ENCODE measurements at regions not wholly inside any gene's neighbourhood (a gene's known extent, or its start where the extent isn't known, plus 50 kb on each side); places are given as distances from the start of the nearest gene placed in this dataset.

DNA sequence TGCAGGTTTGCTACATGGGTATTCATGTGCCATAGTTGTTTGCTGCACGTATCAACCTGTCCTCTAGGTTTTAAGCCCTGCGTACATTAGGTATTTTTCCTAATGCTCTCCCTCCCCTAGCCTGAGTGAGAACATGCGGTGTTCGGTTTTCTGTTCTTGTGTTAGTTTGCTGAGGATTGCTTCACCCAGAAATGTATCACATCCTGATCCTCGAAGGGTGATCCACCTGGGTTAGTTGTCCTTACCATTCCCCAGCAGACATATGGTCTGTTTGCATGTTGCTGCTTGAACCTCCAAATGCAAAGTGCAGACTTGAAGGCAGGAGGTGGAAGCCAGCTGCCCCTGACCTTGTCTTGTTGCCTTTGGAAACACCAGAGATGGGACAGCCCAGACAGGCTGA is 161.5 kb upstream of the WDR1 start:
- in situ Hi-C loops (cut with MboI; ENCODE audit: low pct_ligation_motif_present in 1 of 4, low pct_unique_long_range_greater_than_20kb in 1 of 4, low sequenced_read_pairs in 3 of 4), result no loop called here

DNA sequence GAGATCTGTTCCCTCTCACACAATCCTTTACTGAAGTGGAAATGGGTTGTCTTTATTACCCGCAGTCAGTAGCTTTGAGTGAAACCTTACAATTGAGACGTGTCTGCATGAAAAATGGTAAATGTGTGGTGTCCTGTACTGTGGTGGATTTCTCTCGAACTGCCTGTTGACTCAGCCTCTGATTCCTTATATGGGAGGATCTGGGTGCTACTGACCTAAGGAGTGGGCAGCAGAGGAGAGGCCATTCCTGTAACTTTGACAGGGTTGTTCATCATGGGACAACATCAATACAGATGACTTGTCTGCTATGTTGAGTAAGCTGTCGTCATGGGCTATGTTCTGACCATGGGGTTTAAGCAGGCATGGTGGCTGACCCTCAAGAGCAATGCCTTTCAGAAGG is 159.6 kb upstream of the WDR1 start:
- in situ Hi-C loops (cut with MboI; ENCODE audit: low pct_ligation_motif_present in 1 of 4, low pct_unique_long_range_greater_than_20kb in 1 of 4, low sequenced_read_pairs in 3 of 4), result no loop called here

More for the DNA sequence above, 161.5 kb upstream of the WDR1 start:
- no peak overlapping the region for H3K4me3 ChIP-seq
- H3K36me3 ChIP-seq, result no peaks in the 10 kb centered on the region
- H3K27me3 ChIP-seq, result no peaks in the 10 kb centered on the region
- 84 to 88% methylated on average over 4 to 5 of the region's 5 CpGs for WGBS, 2 donors (ENCODE audit: low coverage in 1 of 2)
- no peaks in the 10 kb centered on the region for H3K4me1 ChIP-seq
- no peak overlapping the region for H3K27ac ChIP-seq
- TF ChIP-seq EP300 (IDR thresholded peaks at IDR 0.05; ENCODE audit: low read depth) (no peak), POLR2A (IDR thresholded peaks at IDR 0.05) (no peak), POLR2AphosphoS5 (IDR thresholded peaks at IDR 0.05) (no peak)
- TF ChIP-seq, protein P1, sequence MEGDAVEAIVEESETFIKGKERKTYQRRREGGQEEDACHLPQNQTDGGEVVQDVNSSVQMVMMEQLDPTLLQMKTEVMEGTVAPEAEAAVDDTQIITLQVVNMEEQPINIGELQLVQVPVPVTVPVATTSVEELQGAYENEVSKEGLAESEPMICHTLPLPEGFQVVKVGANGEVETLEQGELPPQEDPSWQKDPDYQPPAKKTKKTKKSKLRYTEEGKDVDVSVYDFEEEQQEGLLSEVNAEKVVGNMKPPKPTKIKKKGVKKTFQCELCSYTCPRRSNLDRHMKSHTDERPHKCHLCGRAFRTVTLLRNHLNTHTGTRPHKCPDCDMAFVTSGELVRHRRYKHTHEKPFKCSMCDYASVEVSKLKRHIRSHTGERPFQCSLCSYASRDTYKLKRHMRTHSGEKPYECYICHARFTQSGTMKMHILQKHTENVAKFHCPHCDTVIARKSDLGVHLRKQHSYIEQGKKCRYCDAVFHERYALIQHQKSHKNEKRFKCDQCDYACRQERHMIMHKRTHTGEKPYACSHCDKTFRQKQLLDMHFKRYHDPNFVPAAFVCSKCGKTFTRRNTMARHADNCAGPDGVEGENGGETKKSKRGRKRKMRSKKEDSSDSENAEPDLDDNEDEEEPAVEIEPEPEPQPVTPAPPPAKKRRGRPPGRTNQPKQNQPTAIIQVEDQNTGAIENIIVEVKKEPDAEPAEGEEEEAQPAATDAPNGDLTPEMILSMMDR (IDR thresholded peaks at IDR 0.05), result no peak
- DNase-seq, result no peak
- intact Hi-C loops (cut with DNase I; ENCODE audit: low total_unique reads), result no loop called here
- H3K9me3 ChIP-seq, result no peaks in the 10 kb centered on the region

DNA sequence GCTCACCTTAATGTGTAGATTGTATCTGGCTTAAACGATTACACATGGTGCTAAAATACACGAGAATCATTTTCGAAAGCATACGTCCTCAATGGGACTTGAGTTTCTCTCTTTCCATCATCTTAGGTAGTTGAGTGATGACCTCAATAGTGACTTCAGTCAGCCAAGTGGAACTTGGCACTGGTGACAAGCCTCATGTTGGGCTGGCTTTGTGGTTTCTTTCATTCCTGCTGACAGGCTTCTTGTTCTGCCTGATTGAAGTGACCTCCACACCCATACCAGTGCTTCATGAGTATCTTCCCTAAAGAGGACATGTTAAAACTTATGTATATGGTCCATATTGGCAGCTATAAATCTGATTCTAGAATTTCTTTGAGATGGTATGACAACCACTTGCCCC is 159.1 kb upstream of the WDR1 start:
- no peaks in the 10 kb centered on the region for H3K9me3 ChIP-seq
- no peaks in the 10 kb centered on the region for H3K4me1 ChIP-seq
- H3K4me3 ChIP-seq, result no peak overlapping the region
- in situ Hi-C loops (cut with MboI; ENCODE audit: low pct_ligation_motif_present in 1 of 4, low pct_unique_long_range_greater_than_20kb in 1 of 4, low sequenced_read_pairs in 3 of 4), result no loop called here
- no peaks in the 10 kb centered on the region for H3K27me3 ChIP-seq
- no peak overlapping the region for H3K27ac ChIP-seq
- H3K36me3 ChIP-seq, result no peaks in the 10 kb centered on the region
- TF ChIP-seq POLR2AphosphoS5 (IDR thresholded peaks at IDR 0.05) (no peak), EP300 (IDR thresholded peaks at IDR 0.05; ENCODE audit: low read depth) (no peak), POLR2A (IDR thresholded peaks at IDR 0.05) (no peak)
- TF ChIP-seq, protein P1 (IDR thresholded peaks at IDR 0.05), result no peak
- intact Hi-C loops (cut with DNase I; ENCODE audit: low total_unique reads), result no loop called here
- WGBS, 2 donors (ENCODE audit: low coverage in 1 of 2), result 94 to 97% methylated on average over 4 of the region's 4 CpGs
- DNase-seq, result no peak

More for the DNA sequence above, 159.6 kb upstream of the WDR1 start:
- intact Hi-C loops (cut with DNase I; ENCODE audit: low total_unique reads), result no loop called here
- H3K27ac ChIP-seq, result no peak overlapping the region
- 89 to 92% methylated on average over 3 to 4 of the region's 4 CpGs for WGBS, 2 donors (ENCODE audit: low coverage in 1 of 2)
- no peaks in the 10 kb centered on the region for H3K27me3 ChIP-seq
- DNase-seq, result no peak
- H3K4me3 ChIP-seq, result no peak overlapping the region
- H3K36me3 ChIP-seq, result no peaks in the 10 kb centered on the region
- no peak for TF ChIP-seq POLR2A (IDR thresholded peaks at IDR 0.05)
- TF ChIP-seq EP300 (IDR thresholded peaks at IDR 0.05; ENCODE audit: low read depth), result no peak
- TF ChIP-seq, protein P1 (IDR thresholded peaks at IDR 0.05), result no peak
- TF ChIP-seq POLR2AphosphoS5 (IDR thresholded peaks at IDR 0.05), result no peak
- H3K9me3 ChIP-seq, result no peaks in the 10 kb centered on the region
- H3K4me1 ChIP-seq, result no peaks in the 10 kb centered on the region

DNA sequence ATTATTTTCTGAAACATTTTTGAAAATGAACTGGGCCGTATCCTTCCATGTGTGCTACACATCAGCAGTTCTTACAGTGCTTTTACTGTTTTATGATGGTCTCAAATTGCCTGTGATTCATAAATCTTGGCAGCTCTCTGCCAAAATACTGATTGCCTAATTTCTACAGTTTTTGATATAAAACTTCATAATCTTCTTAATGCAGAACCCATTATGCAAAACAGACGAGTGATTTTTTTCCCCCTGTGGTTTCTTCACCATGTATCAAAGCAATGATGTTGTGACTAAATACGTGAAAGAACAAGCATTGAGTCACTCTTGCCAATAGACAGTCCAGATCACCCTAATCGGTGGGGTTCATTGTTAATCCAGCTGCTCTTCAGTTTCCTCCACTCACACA is 156.4 kb upstream of the WDR1 start:
- Histone ChIP-seq H3K36me3 (no peaks in the 10 kb centered on the region), H3K9me3 (no peaks in the 10 kb centered on the region), H3K4me1 (no peaks in the 10 kb centered on the region), H3K27me3 (no peaks in the 10 kb centered on the region), H3K4me3 (no peak overlapping the region), H3K27ac (no peak overlapping the region)
- in situ Hi-C loops (cut with MboI; ENCODE audit: low pct_ligation_motif_present in 1 of 4, low pct_unique_long_range_greater_than_20kb in 1 of 4, low sequenced_read_pairs in 3 of 4), result no loop called here
- no peak for DNase-seq
- TF ChIP-seq POLR2A (IDR thresholded peaks at IDR 0.05) (no peak), EP300 (IDR thresholded peaks at IDR 0.05; ENCODE audit: low read depth) (no peak), POLR2AphosphoS5 (IDR thresholded peaks at IDR 0.05) (no peak)
- TF ChIP-seq, protein P1 (IDR thresholded peaks at IDR 0.05), result no peak
- WGBS, 2 donors (ENCODE audit: low coverage in 1 of 2), result 25 to 46% methylated on average over 3 to 4 of the region's 4 CpGs
- intact Hi-C loops (cut with DNase I; ENCODE audit: low total_unique reads), result no loop called here

Measured in transverse colon (tissue), 4 donors.